PC-3 (cell line): ENCODE measurements at regions not wholly inside any gene's neighbourhood (a gene's known extent, or its start where the extent isn't known, plus 50 kb on each side); places are given as distances from the start of the nearest gene placed in this dataset.

Source experiments
- EZH2 ChIP-seq: fragments of 300-600 bp; sonication (generic); IDR thresholded peaks from one replicate; pipeline ENCODE4 v1.6.1; 2017; ENCODE audit warnings: antibody characterized with exemption, mild to moderate bottlenecking, low read length; ENCODE audit not compliant: unreplicated experiment
- TF ChIP-seq, protein P1 (sequence below): fragments of 300-600 bp; sonication (generic); conservative IDR thresholded peaks from 2 replicates; pipeline ENCODE4 v1.5.1; 2017; ENCODE audit warnings: antibody characterized with exemption, low read depth, mild to moderate bottlenecking, low read length

DNA sequence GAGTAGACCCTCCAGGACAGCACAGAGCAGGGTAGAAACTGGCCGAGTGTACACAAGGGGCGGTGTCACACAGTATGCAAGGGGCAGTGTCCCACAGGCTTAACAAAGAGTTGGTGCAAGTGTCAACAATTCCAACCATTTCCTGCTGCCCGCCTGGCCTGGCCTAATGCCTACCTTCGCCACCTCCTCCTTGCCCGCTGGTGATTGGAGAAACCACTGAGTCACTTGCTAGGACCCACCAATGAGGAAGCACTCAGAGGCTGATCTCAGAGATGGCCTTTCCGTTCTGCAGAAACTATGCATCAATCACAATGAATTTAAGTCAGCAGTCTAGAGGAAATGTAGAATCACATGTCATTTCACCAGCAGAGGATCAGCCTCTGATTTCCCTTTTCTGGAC, 263.3 kb upstream of the PKDCC start:
- TF ChIP-seq, protein P1, sequence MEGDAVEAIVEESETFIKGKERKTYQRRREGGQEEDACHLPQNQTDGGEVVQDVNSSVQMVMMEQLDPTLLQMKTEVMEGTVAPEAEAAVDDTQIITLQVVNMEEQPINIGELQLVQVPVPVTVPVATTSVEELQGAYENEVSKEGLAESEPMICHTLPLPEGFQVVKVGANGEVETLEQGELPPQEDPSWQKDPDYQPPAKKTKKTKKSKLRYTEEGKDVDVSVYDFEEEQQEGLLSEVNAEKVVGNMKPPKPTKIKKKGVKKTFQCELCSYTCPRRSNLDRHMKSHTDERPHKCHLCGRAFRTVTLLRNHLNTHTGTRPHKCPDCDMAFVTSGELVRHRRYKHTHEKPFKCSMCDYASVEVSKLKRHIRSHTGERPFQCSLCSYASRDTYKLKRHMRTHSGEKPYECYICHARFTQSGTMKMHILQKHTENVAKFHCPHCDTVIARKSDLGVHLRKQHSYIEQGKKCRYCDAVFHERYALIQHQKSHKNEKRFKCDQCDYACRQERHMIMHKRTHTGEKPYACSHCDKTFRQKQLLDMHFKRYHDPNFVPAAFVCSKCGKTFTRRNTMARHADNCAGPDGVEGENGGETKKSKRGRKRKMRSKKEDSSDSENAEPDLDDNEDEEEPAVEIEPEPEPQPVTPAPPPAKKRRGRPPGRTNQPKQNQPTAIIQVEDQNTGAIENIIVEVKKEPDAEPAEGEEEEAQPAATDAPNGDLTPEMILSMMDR: no peak
- TF ChIP-seq EZH2: no peak
